ENCODE measurements at regions not wholly inside any gene's neighbourhood (a gene's known extent, or its start where the extent isn't known, plus 50 kb on each side); places are given as distances from the start of the nearest gene placed in this dataset.

- TF ChIP-seq ASH2L (IDR thresholded peaks at IDR 0.05; ENCODE audit: low read length) (no peak), NRF1 (IDR thresholded peaks at IDR 0.05; ENCODE audit: low read depth, low read length) (no peak), SIX5 (IDR thresholded peaks at IDR 0.05; ENCODE audit: low read depth, low read length) (no peak), MAX (IDR thresholded peaks at IDR 0.05) (no peak), POLR2A (IDR thresholded peaks at IDR 0.05; ENCODE audit: control extremely low read depth in 1 of 2, low read depth in 2 of 2, low read length in 2 of 2) (no peak), RAD21 (IDR thresholded peaks at IDR 0.05 in 1 of 2, conservative IDR thresholded peaks at IDR 0.05 in 1 of 2; ENCODE audit: low read depth in 2 of 2, low read length in 2 of 2) (no peak), RXRA (IDR thresholded peaks at IDR 0.05; ENCODE audit: insufficient read depth, low read depth, low read length) (no peak), POLR2AphosphoS5 (IDR thresholded peaks at IDR 0.05; ENCODE audit: low read depth, low read length) (no peak), EP300 (IDR thresholded peaks at IDR 0.05; ENCODE audit: borderline replicate concordance in 1 of 2, low read depth in 2 of 2, low read length in 2 of 2) (no peak), EZH2 (IDR thresholded peaks at IDR 0.05; ENCODE audit: low read depth, low read length, severe bottlenecking) (no peak), ATF3 (IDR thresholded peaks at IDR 0.05; ENCODE audit: insufficient read depth, low read depth, low read length) (no peak), SP2 (IDR thresholded peaks at IDR 0.05; ENCODE audit: low read length) (no peak), CHD2 (IDR thresholded peaks at IDR 0.05; ENCODE audit: low read length) (no peak)
- TF ChIP-seq, protein P1, sequence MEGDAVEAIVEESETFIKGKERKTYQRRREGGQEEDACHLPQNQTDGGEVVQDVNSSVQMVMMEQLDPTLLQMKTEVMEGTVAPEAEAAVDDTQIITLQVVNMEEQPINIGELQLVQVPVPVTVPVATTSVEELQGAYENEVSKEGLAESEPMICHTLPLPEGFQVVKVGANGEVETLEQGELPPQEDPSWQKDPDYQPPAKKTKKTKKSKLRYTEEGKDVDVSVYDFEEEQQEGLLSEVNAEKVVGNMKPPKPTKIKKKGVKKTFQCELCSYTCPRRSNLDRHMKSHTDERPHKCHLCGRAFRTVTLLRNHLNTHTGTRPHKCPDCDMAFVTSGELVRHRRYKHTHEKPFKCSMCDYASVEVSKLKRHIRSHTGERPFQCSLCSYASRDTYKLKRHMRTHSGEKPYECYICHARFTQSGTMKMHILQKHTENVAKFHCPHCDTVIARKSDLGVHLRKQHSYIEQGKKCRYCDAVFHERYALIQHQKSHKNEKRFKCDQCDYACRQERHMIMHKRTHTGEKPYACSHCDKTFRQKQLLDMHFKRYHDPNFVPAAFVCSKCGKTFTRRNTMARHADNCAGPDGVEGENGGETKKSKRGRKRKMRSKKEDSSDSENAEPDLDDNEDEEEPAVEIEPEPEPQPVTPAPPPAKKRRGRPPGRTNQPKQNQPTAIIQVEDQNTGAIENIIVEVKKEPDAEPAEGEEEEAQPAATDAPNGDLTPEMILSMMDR (IDR thresholded peaks at IDR 0.05; ENCODE audit: control extremely low read depth in 1 of 3, insufficient read depth in 1 of 3, low read depth in 1 of 3, low read length in 3 of 3): no peak
These were observed 396.8 kb upstream of the ANKRD30A start for GRCh38 chr10:36728626-36729025.
